Heart right ventricle (tissue), 16 donors: ENCODE measurements at regions not wholly inside any gene's neighbourhood (a gene's known extent, or its start where the extent isn't known, plus 50 kb on each side); places are given as distances from the start of the nearest gene placed in this dataset.

Source experiments
- ATAC-seq, 8 donors: fragments of 200-7000 bp; cut with Tn5 transposase; one replicate each; pipeline ENCODE4 v1.9.1; 2020; ENCODE audit warnings: mild to moderate bottlenecking in 8 of 8, moderate library complexity in 8 of 8, moderate number of reproducible peaks in 1 of 8
- DNase-seq, 2 donors: peaks; one replicate each; pipeline ENCODE4 v3.0.0-alpha.2; 2020
- H3K27ac ChIP-seq, 10 donors: fragments of 200-600 bp; sonication (generic) in 2 of 10; one replicate each; pipeline versions ENCODE4 v1.5.0 to v1.8.0; 2020 to 2022; ENCODE audit warnings: mild to moderate bottlenecking in 3 of 10
- H3K27me3 ChIP-seq, 7 donors: fragments of 200-600 bp; one replicate each; pipeline ENCODE4 v1.8.0; 2021 to 2022; ENCODE audit warnings: mild to moderate bottlenecking in 2 of 7
- H3K36me3 ChIP-seq, 9 donors: fragments of 200-600 bp; sonication (generic) in 1 of 9; one replicate each; pipeline versions ENCODE4 v1.5.0 to v1.8.0; 2020 to 2022; ENCODE audit warnings: mild to moderate bottlenecking in 2 of 9
- H3K4me1 ChIP-seq, 9 donors: fragments of 200-600 bp; sonication (generic) in 1 of 9; one replicate each; pipeline versions ENCODE4 v1.5.0 to v1.8.0; 2020 to 2022; ENCODE audit warnings: mild to moderate bottlenecking in 4 of 9
- H3K4me3 ChIP-seq, 10 donors: fragments of 200-600 bp; sonication (generic) in 2 of 10; one replicate each; pipeline versions ENCODE4 v1.5.0 to v1.8.0; 2020 to 2022; ENCODE audit warnings: mild to moderate bottlenecking in 7 of 10, moderate library complexity in 2 of 10
- H3K9me3 ChIP-seq, 11 donors: fragments of 200-600 bp in 10 of 11; sonication (generic) in 2 of 11; one replicate each; pipeline versions ENCODE4 v1.5.0 to v1.8.0; 2013 to 2022; ENCODE audit warnings: mild to moderate bottlenecking in 2 of 11, control low read depth in 1 of 11, moderate library complexity in 1 of 11
- WGBS, 2 donors: extraction: QIAGEN DNeasy Blood & Tissue Kit; methylation state at CpG; one replicate each; pipeline ENCODE4 v1.1.7; 2013; ENCODE audit warnings: inconsistent platforms in 1 of 2; 5-methylcytosine and 5-hydroxymethylcytosine counted together
- intact Hi-C, 10 donors: fragments of 100-400 bp; cut with DNase I; formaldehyde crosslinking; loops; one replicate each; pipeline versions ENCODE4 v1.11.1 to v1.14.2; 2022
- TF ChIP-seq, protein P1 (sequence below), 9 donors: fragments of 200-600 bp; sonication (generic) in 2 of 9; IDR thresholded peaks; one replicate each; pipeline versions ENCODE4 v1.5.0 to v1.8.0; 2021 to 2022; ENCODE audit warnings: antibody characterized with exemption in 9 of 9, mild to moderate bottlenecking in 5 of 9, moderate library complexity in 1 of 9
- donor health status: Arrhythmogenic right ventricular cardiomyopathy.
- donor health status: ischemic (EF 13 %, LVEDD 7.1; RV severe dilation, severe dysfunction).
- donor health status: healthy with polysubstance abuse.
- donor health status: DM: no; HTN: yes; CAD: no.
- donor health status: DM: no; HTN: no; CAD: no.
- donor health status: ischemic (EF 25% LVEDD 6.9; RV normal size, moderate dysfunction).
- donor health status: ischemic (EF 25% LVEDD 5.7; RV mildly dilated, moderate dysfunction).
- donor health status: healthy.
- donor health status: DM: yes; HTN: yes; CAD: no.
- donor health status: Ischemic cardiomyopathy.
- donor health status: ischemic (EF 35%, LVEDD 5.7; RV mildly dilated, moderate dysfunction).
- donor health status: nonischemic (EF 11% LVEDD 7.7; RV severe dilation, severe dysfunction).
- donor health status: DM: yes; HTN: yes; CAD: no.
- donor health status: PGD.
- donor health status: ischemic (EF 29% LVEDD 5.4; RV normal size, mild dysfunction).
- donor health status: nonischemic (EF 23%, LVEDD 6.1; RV moderate dilation, normal function).

DNA sequence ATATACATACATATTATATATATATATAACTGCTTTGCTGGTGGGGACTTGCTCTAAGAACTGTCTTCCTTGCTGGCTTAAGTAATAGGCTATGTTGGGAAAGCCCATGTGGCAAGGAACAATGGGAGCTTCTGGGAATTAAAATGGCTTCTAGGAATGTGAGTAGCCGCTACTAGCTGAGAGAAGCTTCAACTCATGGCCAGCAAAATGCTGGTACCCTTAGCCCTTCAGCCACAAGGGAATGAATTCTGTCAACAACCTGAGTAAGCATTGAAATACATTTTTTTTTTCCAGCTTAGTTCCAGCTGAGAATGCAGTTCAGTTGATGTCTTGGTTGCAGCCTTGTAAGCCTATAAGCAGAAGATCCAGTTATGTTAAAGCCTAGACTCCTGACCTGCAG lies 911.7 kb upstream of the MAP3K7 start:
- DNase-seq (no peak), ATAC-seq (no peak)
- Histone ChIP-seq H3K36me3 (no peaks in the 10 kb centered on the region), H3K27ac (no peak overlapping the region), H3K27me3 (no peaks in the 10 kb centered on the region), H3K9me3 (no peaks in the 10 kb centered on the region), H3K4me3 (no peak overlapping the region), H3K4me1 (no peaks in the 10 kb centered on the region)
- intact Hi-C loops, result no loop called here
- 75 to 86% methylated on average over 1 of the region's 1 CpG for WGBS, 2 donors
- TF ChIP-seq, protein P1, sequence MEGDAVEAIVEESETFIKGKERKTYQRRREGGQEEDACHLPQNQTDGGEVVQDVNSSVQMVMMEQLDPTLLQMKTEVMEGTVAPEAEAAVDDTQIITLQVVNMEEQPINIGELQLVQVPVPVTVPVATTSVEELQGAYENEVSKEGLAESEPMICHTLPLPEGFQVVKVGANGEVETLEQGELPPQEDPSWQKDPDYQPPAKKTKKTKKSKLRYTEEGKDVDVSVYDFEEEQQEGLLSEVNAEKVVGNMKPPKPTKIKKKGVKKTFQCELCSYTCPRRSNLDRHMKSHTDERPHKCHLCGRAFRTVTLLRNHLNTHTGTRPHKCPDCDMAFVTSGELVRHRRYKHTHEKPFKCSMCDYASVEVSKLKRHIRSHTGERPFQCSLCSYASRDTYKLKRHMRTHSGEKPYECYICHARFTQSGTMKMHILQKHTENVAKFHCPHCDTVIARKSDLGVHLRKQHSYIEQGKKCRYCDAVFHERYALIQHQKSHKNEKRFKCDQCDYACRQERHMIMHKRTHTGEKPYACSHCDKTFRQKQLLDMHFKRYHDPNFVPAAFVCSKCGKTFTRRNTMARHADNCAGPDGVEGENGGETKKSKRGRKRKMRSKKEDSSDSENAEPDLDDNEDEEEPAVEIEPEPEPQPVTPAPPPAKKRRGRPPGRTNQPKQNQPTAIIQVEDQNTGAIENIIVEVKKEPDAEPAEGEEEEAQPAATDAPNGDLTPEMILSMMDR (IDR thresholded peaks at IDR 0.05), result no peak

DNA sequence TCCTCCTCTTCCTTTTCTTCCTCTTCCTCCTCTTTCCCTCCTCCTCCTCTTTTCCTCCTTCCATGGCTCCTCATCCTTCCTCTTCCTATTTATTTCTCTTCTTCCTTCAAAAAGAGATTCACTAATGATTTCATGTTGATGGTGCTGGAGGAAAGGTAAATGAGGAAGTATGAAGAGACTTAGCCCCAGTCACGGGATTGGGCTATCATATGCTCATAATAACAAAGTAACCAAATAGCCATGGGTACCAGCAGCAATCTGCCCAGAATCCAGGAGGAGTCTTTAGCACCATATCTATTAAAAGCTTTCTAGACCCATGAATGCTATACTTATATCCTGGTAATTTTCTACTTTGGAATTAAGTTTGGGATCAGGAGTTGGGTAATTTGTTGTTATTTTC lies 910.9 kb upstream of the MAP3K7 start:
- H3K27ac ChIP-seq, result no peak overlapping the region
- H3K27me3 ChIP-seq, result no peaks in the 10 kb centered on the region
- ATAC-seq, result no peak
- intact Hi-C loops, result no loop called here
- H3K9me3 ChIP-seq, result no peaks in the 10 kb centered on the region
- no peak for DNase-seq
- H3K4me1 ChIP-seq, result no peaks in the 10 kb centered on the region
- TF ChIP-seq, protein P1 (IDR thresholded peaks at IDR 0.05), result no peak
- no peak overlapping the region for H3K4me3 ChIP-seq
- no peaks in the 10 kb centered on the region for H3K36me3 ChIP-seq
- WGBS, 2 donors, result 86 to 95% methylated on average over 1 of the region's 1 CpG

DNA sequence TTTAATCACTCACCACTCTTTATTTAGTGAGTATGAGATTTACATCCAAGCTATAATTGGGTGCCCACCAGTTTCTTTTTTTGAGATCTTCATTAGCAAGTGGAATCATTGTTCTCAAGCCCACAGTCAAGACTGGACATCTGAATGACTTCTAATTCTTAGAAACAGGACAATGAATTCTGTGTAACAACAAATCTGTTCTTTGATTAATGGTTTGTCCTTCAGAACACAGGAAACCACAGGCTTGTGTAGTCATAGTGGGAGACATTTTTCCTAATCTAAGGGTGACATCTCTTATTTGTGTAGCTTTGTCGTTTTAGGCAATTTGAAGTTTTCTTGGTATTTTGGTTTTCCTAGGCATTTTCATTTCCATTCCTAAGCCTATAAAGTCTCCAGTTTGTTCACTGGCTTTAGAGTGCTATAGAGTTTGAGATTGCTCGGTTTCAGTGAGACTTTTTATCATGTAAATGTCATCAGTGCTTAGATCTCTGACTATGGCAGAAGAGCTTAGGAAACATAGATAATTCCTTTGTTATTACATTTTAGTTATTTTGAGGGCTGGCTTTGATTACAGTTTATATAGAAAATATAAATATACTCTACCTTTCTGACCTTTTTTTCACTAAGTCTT lies 903.9 kb upstream of the MAP3K7 start:
- ATAC-seq, result no peak
- WGBS, 2 donors, result 55 to 58% methylated on average over 2 of the region's 2 CpGs
- intact Hi-C loops, result no loop called here

DNA sequence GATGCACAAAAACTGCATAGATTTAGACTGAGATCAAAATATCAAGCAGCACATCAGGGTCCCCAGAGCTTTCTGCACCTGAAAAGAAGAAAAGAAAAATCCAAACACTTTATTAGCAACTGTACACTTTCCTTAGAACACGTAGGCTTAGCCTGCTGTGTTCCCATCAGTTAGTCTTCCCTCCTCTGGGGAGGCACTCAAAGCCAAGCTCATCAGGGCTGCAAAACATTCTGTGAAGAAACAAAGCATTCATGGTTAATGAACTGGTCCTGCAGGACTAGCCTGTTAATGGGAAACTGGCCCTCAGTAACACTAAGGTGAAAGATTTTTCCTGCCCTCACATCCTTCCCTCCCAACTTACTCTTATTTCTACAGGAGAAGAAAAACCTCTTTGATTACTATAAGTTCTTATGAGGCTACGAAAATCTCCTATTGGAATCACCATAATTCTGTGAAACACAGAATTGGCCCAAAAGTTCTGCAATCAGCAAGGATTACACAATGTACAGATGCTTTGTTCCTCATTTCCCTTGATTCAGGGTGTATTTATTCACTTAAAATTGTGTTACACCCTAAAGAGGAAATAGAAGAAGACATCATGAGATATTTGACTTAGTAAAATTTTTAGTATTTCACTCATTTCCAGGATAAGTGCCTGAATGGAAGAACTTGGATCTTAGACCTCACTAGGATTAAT lies 901.0 kb upstream of the MAP3K7 start:
- Histone ChIP-seq H3K4me1 (peaks cover 0 to 11% (median 2%) of the 10 kb centered on the region in 9 donors), H3K9me3 (no peaks in the 10 kb centered on the region), H3K27me3 (no peaks in the 10 kb centered on the region), H3K4me3 (no peak overlapping the region), H3K36me3 (no peaks in the 10 kb centered on the region), H3K27ac (no peak overlapping the region)
- TF ChIP-seq, protein P1 (IDR thresholded peaks at IDR 0.05), result no peak
- DNase-seq (no peak), ATAC-seq (no peak)
- WGBS, 2 donors, result 69 to 73% methylated on average over 2 of the region's 2 CpGs
- intact Hi-C loops, result no loop called here

More for the DNA sequence above, 903.9 kb upstream of the MAP3K7 start:
- Histone ChIP-seq H3K27me3 (no peaks in the 10 kb centered on the region), H3K4me3 (no peak overlapping the region), H3K4me1 (no peaks in the 10 kb centered on the region), H3K9me3 (no peaks in the 10 kb centered on the region), H3K27ac (no peak overlapping the region), H3K36me3 (no peaks in the 10 kb centered on the region)
- TF ChIP-seq, protein P1 (IDR thresholded peaks at IDR 0.05), result no peak
- DNase-seq, result no peak
